ENCODE measurements at regions not wholly inside any gene's neighbourhood (a gene's known extent, or its start where the extent isn't known, plus 50 kb on each side); places are given as distances from the start of the nearest gene placed in this dataset.
"Not testable (repeated sequence)": the region's sequence is repeated elsewhere in the genome, so short reads cannot be mapped to it uniquely, and the experiment has no call there.

DNA sequence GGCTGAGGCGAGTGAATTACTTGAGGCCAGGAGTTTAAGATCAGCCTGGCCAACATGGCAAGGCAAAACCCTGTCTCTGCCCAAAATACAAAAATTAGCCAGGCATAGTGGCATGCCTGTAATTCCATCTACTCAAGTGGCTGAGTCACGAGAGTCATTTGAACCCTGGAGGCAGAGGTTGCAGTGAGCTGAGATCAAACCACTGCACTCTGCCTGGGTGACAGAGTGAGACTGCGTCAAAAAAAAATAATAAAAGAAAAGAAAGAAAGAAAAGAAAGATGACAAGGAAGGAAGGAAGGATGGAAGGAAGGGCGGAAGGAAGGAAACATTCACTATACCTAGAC lies 159.6 kb upstream of the CNOT2 start:
- H3K36me3 ChIP-seq, result no peaks in the 10 kb centered on the region

DNA sequence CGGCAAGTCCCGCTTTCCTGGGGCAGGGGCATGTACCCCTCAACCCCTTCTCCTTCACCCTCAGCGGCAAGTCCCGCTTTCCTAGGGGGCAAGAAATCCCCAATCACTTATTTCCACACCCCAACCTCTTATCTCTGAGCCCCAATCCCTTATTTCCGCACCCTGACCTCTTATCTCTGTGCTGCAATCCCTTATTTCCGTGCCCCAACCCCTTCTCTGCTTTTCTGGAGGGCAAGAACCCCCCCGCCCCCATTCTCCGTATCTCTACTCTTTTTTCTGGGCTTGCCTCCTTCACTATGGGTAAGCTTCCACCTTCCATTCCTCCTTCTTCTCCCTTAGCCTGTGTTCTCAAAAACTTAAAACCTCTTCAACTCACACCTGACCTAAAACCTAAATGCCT lies 156.9 kb upstream of the CNOT2 start:
- H3K9me3 ChIP-seq (replicated peaks); H3K27me3 ChIP-seq (replicated peaks); H3K4me3 ChIP-seq; H3K4me1 ChIP-seq (replicated peaks); DNase-seq (ENCODE audit: low read depth in 1 of 2, low spot score in 2 of 2); H3K36me3 ChIP-seq; H3K27ac ChIP-seq: not testable (repeated sequence)

More for the DNA sequence above, 159.6 kb upstream of the CNOT2 start:
- no peaks in the 10 kb centered on the region for H3K27me3 ChIP-seq (replicated peaks)
- DNase-seq (ENCODE audit: low read depth in 1 of 2, low spot score in 2 of 2), result no peak
- H3K9me3 ChIP-seq (replicated peaks), result 0 out of 2 replicates have a peak, but pooled peaks cover 3% of the 10 kb centered on the region
- H3K4me3 ChIP-seq, result no peak overlapping the region
- no peak overlapping the region for H3K27ac ChIP-seq
- H3K4me1 ChIP-seq (replicated peaks), result no peaks in the 10 kb centered on the region

DNA sequence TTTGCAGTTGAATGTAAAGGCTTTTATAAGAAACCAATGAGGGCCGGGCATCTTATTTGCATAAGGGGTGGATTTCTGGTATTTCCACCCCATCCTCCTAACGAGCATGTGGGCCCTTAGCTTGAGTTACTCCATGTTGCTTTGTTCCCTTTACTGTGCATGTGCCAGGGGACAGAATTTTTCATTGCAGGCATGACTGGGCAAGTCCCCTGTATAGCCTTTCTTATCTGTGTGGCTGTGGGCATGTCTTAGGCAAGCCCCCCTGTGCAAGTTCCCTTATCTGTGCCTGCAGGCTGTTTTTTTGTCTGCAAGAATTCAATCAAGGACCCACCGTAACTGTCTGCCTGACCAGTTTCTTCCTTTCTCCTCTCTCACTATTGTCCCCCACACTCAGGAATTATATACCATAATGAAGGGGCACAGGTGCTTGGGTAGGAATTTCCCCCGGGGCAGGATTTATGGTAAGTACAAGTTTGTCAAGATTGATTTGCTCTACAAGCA lies 152.2 kb upstream of the CNOT2 start:
- no peaks in the 10 kb centered on the region for H3K36me3 ChIP-seq
- no peaks in the 10 kb centered on the region for H3K27me3 ChIP-seq (replicated peaks)
- DNase-seq (ENCODE audit: low read depth in 1 of 2, low spot score in 2 of 2), result no peak
- no peak overlapping the region for H3K27ac ChIP-seq
- no peaks in the 10 kb centered on the region for H3K4me1 ChIP-seq (replicated peaks)
- H3K9me3 ChIP-seq (replicated peaks), result no peaks in the 10 kb centered on the region
- no peak overlapping the region for H3K4me3 ChIP-seq

DNA sequence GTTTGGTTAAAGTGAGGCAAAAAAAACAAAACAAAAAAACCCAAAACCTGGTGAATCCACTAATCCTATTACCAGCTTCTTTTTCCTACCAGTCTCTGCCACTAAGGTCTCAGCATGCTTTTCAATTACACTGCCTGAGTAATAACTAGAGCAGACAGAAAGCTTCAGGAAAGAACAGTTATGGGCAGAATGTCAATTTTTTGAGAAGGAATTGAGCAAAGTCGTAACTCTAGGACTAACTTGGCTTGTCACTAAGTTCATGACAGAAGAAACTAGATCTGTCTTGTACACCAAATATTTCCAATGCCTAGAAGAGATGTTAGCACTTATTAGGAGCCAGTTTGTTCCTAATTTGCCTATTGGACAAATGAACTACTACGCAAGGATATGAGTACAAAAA lies 148.8 kb upstream of the CNOT2 start:
- DNase-seq (ENCODE audit: low read depth in 1 of 2, low spot score in 2 of 2), result no peak

DNA sequence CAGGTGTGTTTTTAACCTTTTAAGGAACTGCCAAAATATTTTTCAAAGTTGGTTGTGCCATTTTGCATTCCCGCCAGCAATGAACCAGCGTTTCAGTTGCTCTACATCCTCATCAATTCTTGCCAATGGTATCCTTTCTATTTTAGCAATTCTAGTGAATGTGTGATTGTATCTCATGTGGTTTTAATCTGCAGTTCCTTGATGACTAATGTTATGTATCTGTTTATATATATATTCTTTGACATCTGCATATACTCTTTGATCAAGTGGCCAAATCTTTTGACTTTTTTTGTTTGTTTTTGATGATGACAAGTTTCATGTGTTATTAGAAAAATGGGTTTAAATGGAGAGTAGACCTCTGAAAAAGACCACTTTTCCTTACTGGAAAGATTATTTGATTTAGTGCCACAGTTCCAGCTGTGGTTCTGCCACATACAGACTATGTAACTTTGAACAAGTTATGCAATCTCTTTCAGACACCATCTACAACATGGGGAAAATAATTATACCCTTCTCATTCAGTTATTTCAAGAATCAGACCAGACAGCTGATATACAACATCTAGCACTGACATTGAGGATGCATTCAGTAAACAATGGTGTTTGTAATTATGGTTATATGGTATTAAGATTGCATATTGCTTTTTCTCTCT lies 146.3 kb upstream of the CNOT2 start:
- no peak overlapping the region for H3K4me3 ChIP-seq
- no peaks in the 10 kb centered on the region for H3K4me1 ChIP-seq (replicated peaks)
- no peaks in the 10 kb centered on the region for H3K36me3 ChIP-seq
- no peaks in the 10 kb centered on the region for H3K9me3 ChIP-seq (replicated peaks)
- H3K27me3 ChIP-seq (replicated peaks), result no peaks in the 10 kb centered on the region; the same call in 1 of the 2 replicates
- no peak for DNase-seq (ENCODE audit: low read depth in 1 of 2, low spot score in 2 of 2)
- no peak overlapping the region for H3K27ac ChIP-seq

More for the DNA sequence above, 148.8 kb upstream of the CNOT2 start:
- Histone ChIP-seq H3K4me3 (no peak overlapping the region), H3K9me3 (replicated peaks) (no peaks in the 10 kb centered on the region), H3K4me1 (replicated peaks) (no peaks in the 10 kb centered on the region), H3K27ac (no peak overlapping the region), H3K27me3 (replicated peaks) (no peaks in the 10 kb centered on the region; the same call in 1 of the 2 replicates), H3K36me3 (no peaks in the 10 kb centered on the region)

DNA sequence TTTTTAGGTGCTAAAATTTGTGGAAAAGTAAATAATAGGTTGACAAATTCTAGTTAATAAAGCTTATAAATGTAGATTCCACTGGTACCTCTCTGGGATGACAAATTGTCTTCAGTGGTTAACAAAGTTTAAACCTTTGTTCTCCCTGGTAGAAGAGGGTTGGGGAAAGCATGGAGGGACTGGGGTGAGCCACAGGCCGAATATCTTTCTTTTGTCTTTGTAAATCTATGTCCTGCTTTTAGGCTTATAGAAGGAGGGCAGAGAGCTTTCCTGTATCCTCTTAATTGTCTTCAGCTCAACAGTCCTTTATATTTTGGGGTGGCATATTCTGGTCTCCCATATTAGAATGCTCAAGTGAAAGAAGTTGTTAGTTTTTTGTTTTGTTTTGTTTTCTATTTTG lies 142.2 kb upstream of the CNOT2 start:
- no peaks in the 10 kb centered on the region for H3K9me3 ChIP-seq (replicated peaks)
- H3K4me3 ChIP-seq, result no peak overlapping the region
- H3K36me3 ChIP-seq, result no peaks in the 10 kb centered on the region
- DNase-seq (ENCODE audit: low read depth in 1 of 2, low spot score in 2 of 2), result no peak
- no peak overlapping the region for H3K27ac ChIP-seq
- H3K4me1 ChIP-seq (replicated peaks), result no peaks in the 10 kb centered on the region
- H3K27me3 ChIP-seq (replicated peaks), result no peaks in the 10 kb centered on the region; the same call in 1 of the 2 replicates

DNA sequence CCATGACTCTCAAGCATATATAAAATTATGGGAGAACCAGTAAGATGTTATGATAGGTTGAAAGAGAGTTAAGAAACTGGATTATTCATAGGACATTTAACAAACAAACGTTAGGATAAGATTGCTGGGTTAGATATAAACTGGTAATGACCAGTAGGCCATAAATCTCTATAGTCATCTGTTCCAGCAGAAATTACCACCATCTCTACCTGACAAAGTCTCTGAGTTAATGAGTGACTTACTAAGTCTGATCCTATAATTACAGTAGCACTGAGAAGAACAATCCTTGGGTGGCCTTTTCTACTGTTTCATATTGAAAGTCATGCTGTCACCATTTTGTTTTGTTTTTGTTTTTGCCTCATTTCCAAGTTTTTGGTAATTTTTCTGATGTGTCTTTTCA lies 136.9 kb upstream of the CNOT2 start:
- no peak for DNase-seq (ENCODE audit: low read depth in 1 of 2, low spot score in 2 of 2)
- no peaks in the 10 kb centered on the region for H3K36me3 ChIP-seq
- H3K27ac ChIP-seq, result no peak overlapping the region
- H3K4me3 ChIP-seq, result no peak overlapping the region
- no peaks in the 10 kb centered on the region for H3K4me1 ChIP-seq (replicated peaks)
- no peaks in the 10 kb centered on the region for H3K27me3 ChIP-seq (replicated peaks)
- no peaks in the 10 kb centered on the region for H3K9me3 ChIP-seq (replicated peaks)

DNA sequence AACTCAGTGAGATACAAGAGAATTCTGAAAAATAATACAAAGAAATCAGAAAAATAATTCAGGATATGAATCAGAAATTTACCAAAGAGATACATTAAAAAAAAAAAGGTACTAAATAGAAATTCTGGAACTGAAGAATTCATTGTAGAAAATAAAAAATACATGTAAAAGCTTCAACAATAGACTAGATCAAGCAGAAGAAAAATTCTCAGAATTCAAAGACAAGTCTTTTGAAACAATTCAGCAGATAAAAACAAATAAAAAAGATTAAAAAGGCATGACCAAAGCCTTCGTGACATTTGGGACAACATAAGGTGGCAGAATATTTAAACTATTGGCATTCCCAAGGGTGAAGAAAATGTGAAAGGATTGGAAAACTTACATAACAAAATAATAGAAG lies 133.1 kb upstream of the CNOT2 start:
- no peak overlapping the region for H3K4me3 ChIP-seq
- DNase-seq (ENCODE audit: low read depth in 1 of 2, low spot score in 2 of 2), result no peak

DNA sequence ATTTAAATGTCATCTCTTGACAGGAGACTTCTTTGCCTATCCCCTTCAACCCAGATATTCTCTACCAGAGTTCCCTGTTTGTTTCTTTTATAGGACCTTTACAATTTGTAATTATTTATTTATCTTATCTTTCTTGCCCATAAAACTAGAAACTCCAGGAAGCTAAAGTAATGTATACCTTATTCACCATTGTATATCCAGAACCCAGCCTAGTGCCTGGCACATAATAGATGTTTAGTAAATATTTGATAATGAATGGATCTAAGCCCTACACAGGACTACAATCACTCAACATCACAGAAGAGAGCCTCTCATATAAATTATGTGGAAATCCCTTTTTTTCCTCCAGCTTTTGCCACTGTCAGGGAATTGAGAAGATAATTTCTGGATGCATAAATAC lies 125.6 kb upstream of the CNOT2 start:
- Histone ChIP-seq H3K4me1 (replicated peaks) (no peaks in the 10 kb centered on the region), H3K27ac (no peak overlapping the region), H3K27me3 (replicated peaks) (no peaks in the 10 kb centered on the region), H3K9me3 (replicated peaks) (no peaks in the 10 kb centered on the region), H3K4me3 (no peak overlapping the region), H3K36me3 (no peaks in the 10 kb centered on the region)
- DNase-seq (ENCODE audit: low read depth in 1 of 2, low spot score in 2 of 2), result no peak

More for the DNA sequence above, 133.1 kb upstream of the CNOT2 start:
- Histone ChIP-seq H3K27me3 (replicated peaks) (no peaks in the 10 kb centered on the region), H3K36me3 (no peaks in the 10 kb centered on the region), H3K4me1 (replicated peaks) (no peaks in the 10 kb centered on the region), H3K27ac (no peak overlapping the region), H3K9me3 (replicated peaks) (no peaks in the 10 kb centered on the region)

DNA sequence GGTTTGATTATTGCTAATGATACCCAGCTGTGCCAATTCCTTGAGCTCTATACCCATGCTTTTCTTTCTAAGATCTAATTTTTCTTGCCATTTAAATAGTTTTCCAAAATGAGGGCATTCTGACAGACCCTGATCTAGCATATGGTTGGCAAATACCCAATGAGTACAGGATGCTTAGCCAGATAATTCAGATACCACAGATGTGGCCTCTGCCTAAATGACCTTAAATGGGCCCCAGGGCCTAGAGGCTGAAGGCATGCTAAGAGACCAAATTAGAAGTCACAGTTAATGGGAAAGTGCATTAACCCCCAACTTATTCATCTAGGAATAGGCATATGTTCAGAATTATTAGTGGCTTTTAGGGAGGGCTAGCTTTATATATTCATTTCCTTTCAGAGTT lies 122.3 kb upstream of the CNOT2 start:
- Histone ChIP-seq H3K36me3 (no peaks in the 10 kb centered on the region), H3K27ac (no peak overlapping the region), H3K9me3 (replicated peaks) (no peaks in the 10 kb centered on the region), H3K4me3 (no peak overlapping the region), H3K27me3 (replicated peaks) (no peaks in the 10 kb centered on the region), H3K4me1 (replicated peaks) (no peaks in the 10 kb centered on the region)
- no peak for DNase-seq (ENCODE audit: low read depth in 1 of 2, low spot score in 2 of 2)

DNA sequence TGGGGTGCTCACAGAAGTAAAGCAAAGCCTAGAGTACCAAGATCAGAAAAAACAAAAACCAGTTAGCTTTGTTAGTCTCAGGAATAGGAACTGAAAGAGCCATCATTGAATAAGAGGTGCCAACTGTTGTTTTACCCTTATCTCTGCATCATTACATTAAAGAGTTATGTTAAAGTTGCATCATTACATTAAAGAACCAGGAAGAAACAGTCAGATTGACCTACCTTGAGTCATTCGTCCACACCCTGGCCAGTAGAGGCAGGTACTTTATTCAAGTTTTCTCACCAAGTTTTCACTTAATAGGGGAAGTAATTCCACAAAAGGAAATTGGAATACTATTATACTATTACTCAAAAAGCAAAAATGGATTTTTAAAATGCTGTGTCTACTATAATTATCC lies 121.7 kb upstream of the CNOT2 start:
- Histone ChIP-seq H3K27me3 (replicated peaks) (no peaks in the 10 kb centered on the region), H3K36me3 (no peaks in the 10 kb centered on the region), H3K4me3 (no peak overlapping the region), H3K27ac (no peak overlapping the region), H3K4me1 (replicated peaks) (no peaks in the 10 kb centered on the region), H3K9me3 (replicated peaks) (no peaks in the 10 kb centered on the region)
- no peak for DNase-seq (ENCODE audit: low read depth in 1 of 2, low spot score in 2 of 2)

DNA sequence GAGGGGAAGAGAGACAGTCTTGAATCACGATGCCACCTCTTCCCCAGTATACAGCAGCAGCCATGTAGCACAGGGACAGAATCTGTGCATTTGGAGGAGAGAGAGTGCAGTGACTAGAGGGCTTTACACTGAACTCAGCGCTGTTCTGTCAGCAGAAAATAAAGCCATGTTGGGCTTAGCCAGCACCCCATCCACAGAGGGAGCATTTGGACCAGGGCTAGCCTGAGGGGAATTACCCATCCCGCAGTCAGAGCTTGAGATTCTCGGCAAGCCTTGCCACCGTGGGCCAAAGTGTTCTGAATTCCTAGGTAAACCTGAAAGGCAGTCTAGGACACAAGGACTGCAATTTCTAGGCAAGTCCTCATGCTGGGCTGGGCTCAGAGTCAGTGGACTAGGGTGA lies 120.4 kb upstream of the CNOT2 start:
- no peak overlapping the region for H3K4me3 ChIP-seq
- DNase-seq (ENCODE audit: low read depth in 1 of 2, low spot score in 2 of 2), result no peak
- H3K27me3 ChIP-seq (replicated peaks), result no peaks in the 10 kb centered on the region
- H3K27ac ChIP-seq, result no peak overlapping the region
- H3K9me3 ChIP-seq (replicated peaks), result no peaks in the 10 kb centered on the region
- no peaks in the 10 kb centered on the region for H3K36me3 ChIP-seq
- H3K4me1 ChIP-seq (replicated peaks), result no peaks in the 10 kb centered on the region

DNA sequence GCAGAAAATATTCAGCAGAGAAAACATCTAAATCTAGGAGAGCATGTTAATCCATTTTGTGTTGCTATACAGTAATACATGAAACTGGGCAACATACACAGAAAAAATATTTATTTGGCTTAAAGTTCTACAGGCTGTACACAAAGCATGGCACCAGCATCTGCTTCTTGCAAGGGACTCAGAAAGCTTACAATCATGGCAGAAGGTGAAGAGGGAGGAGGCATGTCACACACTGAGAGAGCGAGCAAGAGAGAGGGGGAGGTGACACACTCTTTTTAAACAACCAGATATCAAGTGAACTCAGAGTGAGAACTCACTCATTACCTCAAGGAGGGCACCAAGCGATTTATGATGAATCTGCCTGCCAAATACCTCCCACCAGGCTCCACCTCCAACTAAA lies 94.2 kb upstream of the CNOT2 start:
- H3K4me3 ChIP-seq, result no peak overlapping the region
- H3K27ac ChIP-seq, result no peak overlapping the region
- no peaks in the 10 kb centered on the region; the same call in 1 of the 2 replicates for H3K9me3 ChIP-seq (replicated peaks)
- no peaks in the 10 kb centered on the region for H3K4me1 ChIP-seq (replicated peaks)
- H3K36me3 ChIP-seq, result no peaks in the 10 kb centered on the region
- H3K27me3 ChIP-seq (replicated peaks), result no peaks in the 10 kb centered on the region
- DNase-seq (ENCODE audit: low read depth in 1 of 2, low spot score in 2 of 2), result no peak

DNA sequence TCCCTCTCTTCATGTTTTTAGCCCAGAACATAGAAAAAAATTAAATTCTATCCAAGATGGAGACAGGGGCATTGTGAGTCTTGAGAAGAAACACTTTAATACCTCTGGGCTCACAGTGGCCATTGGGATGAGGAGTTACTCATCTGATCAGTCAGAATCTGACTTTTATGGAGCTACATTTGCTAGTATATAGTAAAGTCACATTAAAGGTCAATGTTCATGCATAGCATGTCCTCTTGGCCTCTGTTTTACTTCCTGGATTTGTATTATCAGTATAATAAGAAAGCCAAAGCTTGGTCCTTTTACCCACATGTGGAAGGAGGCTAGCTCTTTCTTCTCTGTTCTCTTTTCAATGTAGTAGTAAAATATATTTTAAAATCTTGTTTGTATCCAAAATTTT lies 93.6 kb upstream of the CNOT2 start:
- no peak overlapping the region for H3K4me3 ChIP-seq
- H3K9me3 ChIP-seq (replicated peaks), result no peaks in the 10 kb centered on the region; the same call in 1 of the 2 replicates
- no peaks in the 10 kb centered on the region for H3K36me3 ChIP-seq
- no peak overlapping the region for H3K27ac ChIP-seq
- no peaks in the 10 kb centered on the region for H3K27me3 ChIP-seq (replicated peaks)
- H3K4me1 ChIP-seq (replicated peaks), result no peaks in the 10 kb centered on the region
- DNase-seq (ENCODE audit: low read depth in 1 of 2, low spot score in 2 of 2), result no peak

DNA sequence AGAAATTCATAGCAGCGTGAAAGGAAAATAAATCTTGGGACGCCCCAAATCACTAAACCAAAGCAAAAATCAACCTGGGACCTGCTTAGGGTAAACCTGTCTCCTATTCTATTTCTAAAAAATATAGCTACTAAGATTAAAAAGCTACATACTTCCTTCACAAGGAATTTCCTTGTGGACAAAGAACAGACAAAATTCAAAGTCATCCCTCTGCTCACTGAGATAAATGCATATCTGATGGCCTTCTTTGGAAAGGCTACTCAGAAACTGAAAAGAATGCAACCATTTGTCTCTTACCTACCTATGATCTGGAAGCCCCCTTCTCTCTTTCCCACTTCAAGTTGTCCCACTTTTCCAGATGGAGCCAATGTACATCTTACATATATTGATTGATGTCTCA lies 93.0 kb upstream of the CNOT2 start:
- Histone ChIP-seq H3K9me3 (replicated peaks) (no peaks in the 10 kb centered on the region; the same call in 1 of the 2 replicates), H3K36me3 (no peaks in the 10 kb centered on the region), H3K4me1 (replicated peaks) (no peaks in the 10 kb centered on the region), H3K27ac (no peak overlapping the region), H3K4me3 (no peak overlapping the region), H3K27me3 (replicated peaks) (no peaks in the 10 kb centered on the region)
- no peak for DNase-seq (ENCODE audit: low read depth in 1 of 2, low spot score in 2 of 2)

Measured in SJSA1 (cell line).